ENCODE measurements at regions not wholly inside any gene's neighbourhood (a gene's known extent, or its start where the extent isn't known, plus 50 kb on each side); places are given as distances from the start of the nearest gene placed in this dataset.

GRCh38 chr19:30167976-30168635, 204.1 kb upstream of the ZNF536 start:
- no TSS peak for BruUV-seq (replicated peaks)
- intact Hi-C loops (cut with micrococcal nuclease; ENCODE audit: unreplicated experiment), result no loop called here

GRCh38 chr19:30168760-30169159, 203.4 kb upstream of the ZNF536 start:
- no TSS peak for BruUV-seq (replicated peaks)
- CTCF ChIA-PET, result no interaction called here

More at GRCh38 chr19:30167976-30168635, 204.1 kb upstream of the ZNF536 start:
- DNase-seq, result no peak
- no peak overlapping the region for H3K27ac Mint-ChIP-seq (ENCODE audit: unreplicated experiment)
- H3K4me1 Mint-ChIP-seq (ENCODE audit: low read depth, unreplicated experiment), result no peaks in the 10 kb centered on the region
- TF ChIP-seq, protein P1, sequence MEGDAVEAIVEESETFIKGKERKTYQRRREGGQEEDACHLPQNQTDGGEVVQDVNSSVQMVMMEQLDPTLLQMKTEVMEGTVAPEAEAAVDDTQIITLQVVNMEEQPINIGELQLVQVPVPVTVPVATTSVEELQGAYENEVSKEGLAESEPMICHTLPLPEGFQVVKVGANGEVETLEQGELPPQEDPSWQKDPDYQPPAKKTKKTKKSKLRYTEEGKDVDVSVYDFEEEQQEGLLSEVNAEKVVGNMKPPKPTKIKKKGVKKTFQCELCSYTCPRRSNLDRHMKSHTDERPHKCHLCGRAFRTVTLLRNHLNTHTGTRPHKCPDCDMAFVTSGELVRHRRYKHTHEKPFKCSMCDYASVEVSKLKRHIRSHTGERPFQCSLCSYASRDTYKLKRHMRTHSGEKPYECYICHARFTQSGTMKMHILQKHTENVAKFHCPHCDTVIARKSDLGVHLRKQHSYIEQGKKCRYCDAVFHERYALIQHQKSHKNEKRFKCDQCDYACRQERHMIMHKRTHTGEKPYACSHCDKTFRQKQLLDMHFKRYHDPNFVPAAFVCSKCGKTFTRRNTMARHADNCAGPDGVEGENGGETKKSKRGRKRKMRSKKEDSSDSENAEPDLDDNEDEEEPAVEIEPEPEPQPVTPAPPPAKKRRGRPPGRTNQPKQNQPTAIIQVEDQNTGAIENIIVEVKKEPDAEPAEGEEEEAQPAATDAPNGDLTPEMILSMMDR (IDR thresholded peaks at IDR 0.05; ENCODE audit: unreplicated experiment), result no peak
- H3K4me3 Mint-ChIP-seq (ENCODE audit: low read depth, unreplicated experiment), result no peak overlapping the region
- H3K36me3 Mint-ChIP-seq (ENCODE audit: insufficient read depth, unreplicated experiment), result no peaks in the 10 kb centered on the region
- H3K27me3 Mint-ChIP-seq (ENCODE audit: unreplicated experiment), result peaks cover 10% of the 10 kb centered on the region
- peaks cover 4% of the 10 kb centered on the region for H3K9me3 Mint-ChIP-seq (ENCODE audit: low read depth, unreplicated experiment)
- CTCF ChIA-PET, result no interaction called here

DNA sequence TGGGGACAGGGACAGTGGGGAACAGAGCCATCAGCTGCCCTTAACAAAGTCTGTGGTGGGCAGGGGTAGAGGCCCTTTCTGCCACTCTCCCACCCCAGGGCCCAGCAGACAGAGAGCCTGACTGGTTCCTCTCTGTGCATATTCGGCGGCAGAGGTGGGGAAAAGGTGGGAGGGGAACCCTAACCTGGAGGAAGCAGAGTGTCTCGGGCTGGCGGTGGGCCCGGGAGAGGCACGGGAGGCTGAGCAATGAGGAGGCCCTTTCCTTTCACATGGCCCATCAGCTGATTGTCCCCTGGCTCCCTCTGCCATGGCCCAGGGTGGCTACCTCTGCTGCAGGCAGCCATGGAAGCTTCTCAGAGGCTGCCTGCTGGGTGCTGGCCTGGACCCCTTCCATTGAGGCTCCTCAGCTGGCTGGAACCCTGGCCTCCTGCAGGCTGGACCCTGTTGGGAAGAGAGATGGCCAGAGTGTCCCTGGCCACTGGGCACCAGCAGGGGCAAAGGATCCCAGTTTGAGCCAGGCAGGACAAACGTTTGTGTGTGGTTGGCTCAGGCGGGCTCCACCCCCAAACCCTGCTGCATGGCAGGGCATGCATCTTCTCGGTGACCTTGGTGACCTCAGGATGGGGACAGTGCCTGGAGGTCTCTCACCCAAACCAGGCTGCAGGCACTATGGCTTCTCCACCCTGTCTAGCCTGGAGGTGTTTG, 202.8 kb upstream of the ZNF536 start:
- Mint-ChIP-seq H3K4me1 (ENCODE audit: low read depth, unreplicated experiment) (no peaks in the 10 kb centered on the region), H3K27ac (ENCODE audit: unreplicated experiment) (no peak overlapping the region), H3K36me3 (ENCODE audit: insufficient read depth, unreplicated experiment) (no peaks in the 10 kb centered on the region), H3K9me3 (ENCODE audit: low read depth, unreplicated experiment) (no peaks in the 10 kb centered on the region), H3K27me3 (ENCODE audit: unreplicated experiment) (no peaks in the 10 kb centered on the region), H3K4me3 (ENCODE audit: low read depth, unreplicated experiment) (no peak overlapping the region)
- BruUV-seq (replicated peaks), result no TSS peak
- CTCF ChIA-PET, result interaction anchor here (0.8 kb wide), 1 partner anchor 18 kb away, joined by 3 read pairs; no protein-coding TSS in a partner anchor
- no peak for DNase-seq
- TF ChIP-seq, protein P1 (IDR thresholded peaks at IDR 0.05; ENCODE audit: unreplicated experiment), result no peak
- intact Hi-C loops (cut with micrococcal nuclease; ENCODE audit: unreplicated experiment), result no loop called here

More at GRCh38 chr19:30168760-30169159, 203.4 kb upstream of the ZNF536 start:
- no peaks in the 10 kb centered on the region for H3K4me1 Mint-ChIP-seq (ENCODE audit: low read depth, unreplicated experiment)
- TF ChIP-seq, protein P1 (IDR thresholded peaks at IDR 0.05; ENCODE audit: unreplicated experiment), result no peak
- no peaks in the 10 kb centered on the region for H3K36me3 Mint-ChIP-seq (ENCODE audit: insufficient read depth, unreplicated experiment)
- peaks cover 3% of the 10 kb centered on the region for H3K27me3 Mint-ChIP-seq (ENCODE audit: unreplicated experiment)
- no peak overlapping the region for H3K27ac Mint-ChIP-seq (ENCODE audit: unreplicated experiment)
- no peaks in the 10 kb centered on the region for H3K9me3 Mint-ChIP-seq (ENCODE audit: low read depth, unreplicated experiment)
- no peak for DNase-seq
- intact Hi-C loops (cut with micrococcal nuclease; ENCODE audit: unreplicated experiment), result no loop called here
- no peak overlapping the region for H3K4me3 Mint-ChIP-seq (ENCODE audit: low read depth, unreplicated experiment)

DNA sequence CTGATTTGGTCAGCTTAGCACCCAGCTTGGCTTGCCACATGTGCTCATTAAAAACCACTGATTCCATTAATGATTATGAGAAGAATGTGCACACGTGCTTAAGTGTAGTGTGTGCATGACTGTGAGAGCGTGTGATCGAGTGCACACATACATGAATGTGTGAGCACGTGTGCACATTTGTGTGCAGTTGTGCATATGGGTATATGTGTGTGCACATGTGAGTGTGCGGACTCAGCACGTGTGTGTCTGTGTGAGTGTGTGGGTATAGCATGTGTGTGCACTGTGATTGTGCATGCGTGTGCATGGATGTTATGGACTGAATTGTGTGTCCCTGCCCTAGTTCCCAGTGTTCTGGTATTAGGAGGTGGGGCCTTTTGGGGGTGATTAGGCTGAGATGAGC, 202.1 kb upstream of the ZNF536 start:
- H3K4me1 Mint-ChIP-seq (ENCODE audit: low read depth, unreplicated experiment), result no peaks in the 10 kb centered on the region
- intact Hi-C loops (cut with micrococcal nuclease; ENCODE audit: unreplicated experiment), result no loop called here
- no peaks in the 10 kb centered on the region for H3K9me3 Mint-ChIP-seq (ENCODE audit: low read depth, unreplicated experiment)
- TF ChIP-seq, protein P1 (IDR thresholded peaks at IDR 0.05; ENCODE audit: unreplicated experiment), result no peak
- H3K27ac Mint-ChIP-seq (ENCODE audit: unreplicated experiment), result no peak overlapping the region
- H3K36me3 Mint-ChIP-seq (ENCODE audit: insufficient read depth, unreplicated experiment), result no peaks in the 10 kb centered on the region
- DNase-seq, result no peak
- no TSS peak for BruUV-seq (replicated peaks)
- H3K27me3 Mint-ChIP-seq (ENCODE audit: unreplicated experiment), result no peaks in the 10 kb centered on the region
- H3K4me3 Mint-ChIP-seq (ENCODE audit: low read depth, unreplicated experiment), result no peak overlapping the region
- CTCF ChIA-PET, result interaction anchor here (0.8 kb wide), 1 partner anchor 19 kb away, joined by 3 read pairs; no protein-coding TSS in a partner anchor

All from Calu3 (cell line).